K562 (cell line): ENCODE measurements at regions not wholly inside any gene's neighbourhood (a gene's known extent, or its start where the extent isn't known, plus 50 kb on each side); places are given as distances from the start of the nearest gene placed in this dataset.

Source experiments
- ATAC-seq: fragments of 200-7000 bp; cut with Tn5 transposase; 3 replicates; pipeline ENCODE4 v1.9.1; 2020; ENCODE audit warnings: moderate library complexity
- BruUV-seq: library from RNA; stranded (reverse); fragments of 400-500 nt; replicated peaks from 2 replicates; lab custom pipeline; 2021; lab: Mats Ljungman, UMichigan
- CTCF ChIA-PET: fragments of 300-600 bp; formaldehyde crosslinking; extraction: SDS; loops from one replicate; lab custom pipeline; 2021; ENCODE audit warnings: low intra/inter-chr PET ratio; lab: Yijun Ruan, JAX
- POLR2A ChIA-PET: fragments of 300-600, 350-650 bp; sonication (Branson Sonifier 250); formaldehyde crosslinking; extraction: SDS; loops from one replicate; lab custom pipeline; 2021; ENCODE audit warnings: antibody characterized with exemption, inconsistent platforms; lab: Yijun Ruan, JAX
- DNase-seq, 4 experiments: peaks; one replicate each; pipeline versions ENCODE4 v3.0.0 to v3.0.0-alpha.2; 2011 to 2018; ENCODE audit warnings: low spot score in 3 of 4, mixed read lengths in 3 of 4; ENCODE audit errors: extremely low read depth in 1 of 4
- FAIRE-seq: peaks from 2 replicates; lab custom pipeline; 2011; peaks lifted over from hg19 to GRCh38; lab: Jason Lieb, UNC
- H2AFZ ChIP-seq: 2 replicates; pipeline ENCODE4 v1.6.0; 2011; ENCODE audit warnings: low read depth, low read length, control low read depth, inconsistent platforms
- H3K27ac ChIP-seq: fragments of 200-600 bp; 3 replicates; pipeline ENCODE4 v1.8.0; 2011; ENCODE audit warnings: low read depth, mild to moderate bottlenecking, control low read depth, inconsistent platforms, low read length, moderate library complexity, mixed read lengths; ENCODE audit errors: extremely low read depth
- H3K27me3 ChIP-seq, 2 experiments: fragments of 300-600 bp in 1 of 2; 2 replicates in 1 of 2; 3 replicates in 1 of 2; pipeline versions ENCODE4 v1.6.0 to v1.8.0; 2011; ENCODE audit warnings: inconsistent platforms in 2 of 2, low read length in 2 of 2, mild to moderate bottlenecking in 1 of 2, mixed read lengths in 1 of 2, moderate library complexity in 1 of 2; ENCODE audit not compliant: control insufficient read depth in 2 of 2, insufficient read depth in 2 of 2
- H3K36me3 ChIP-seq: fragments of 300-600 bp; 3 replicates; pipeline ENCODE4 v1.8.0; 2011; ENCODE audit warnings: mild to moderate bottlenecking, low read length, inconsistent platforms; ENCODE audit not compliant: control insufficient read depth, insufficient read depth
- H3K4me1 ChIP-seq, 2 experiments: fragments of 200-600 bp in 1 of 2; replicated peaks in 1 of 2; 2 replicates in 1 of 2; 3 replicates in 1 of 2; pipeline versions ENCODE4 v1.5.1 to v1.8.0; 2011; ENCODE audit warnings: inconsistent platforms in 2 of 2, low read length in 2 of 2, mild to moderate bottlenecking in 1 of 2, mixed read lengths in 1 of 2, moderate library complexity in 1 of 2; ENCODE audit not compliant: control insufficient read depth in 2 of 2, insufficient read depth in 2 of 2
- H3K4me2 ChIP-seq: 2 replicates; pipeline ENCODE4 v1.6.1; 2011; ENCODE audit warnings: low read length, control low read depth, inconsistent platforms, mixed read lengths; ENCODE audit not compliant: insufficient read depth
- H3K4me3 ChIP-seq: fragments of 200-600 bp; sonication (generic), shearing (Covaris generic); 2 replicates; pipeline ENCODE4 v1.5.1; 2016; ENCODE audit warnings: control low read depth, inconsistent platforms
- H3K79me2 ChIP-seq: fragments of 200-600 bp; 3 replicates; pipeline ENCODE4 v1.8.0; 2011; ENCODE audit warnings: low read length, inconsistent platforms; ENCODE audit not compliant: control insufficient read depth, insufficient read depth
- H3K9ac ChIP-seq, 2 experiments: 2 replicates each; pipeline versions ENCODE4 v1.6.0 to v1.6.1; 2011; ENCODE audit warnings: low read depth in 2 of 2, low read length in 2 of 2, control low read depth in 1 of 2, inconsistent platforms in 1 of 2, mild to moderate bottlenecking in 1 of 2, mixed read lengths in 1 of 2; ENCODE audit not compliant: insufficient read depth in 1 of 2
- H3K9me1 ChIP-seq: one replicate; pipeline ENCODE4 v1.6.0; 2011; ENCODE audit warnings: inconsistent platforms, mild to moderate bottlenecking, low read length, moderate library complexity; ENCODE audit not compliant: control insufficient read depth, insufficient read depth
- H3K9me3 ChIP-seq: replicated peaks from 2 replicates; pipeline ENCODE4 v1.5.1; 2011; ENCODE audit warnings: low read depth, low read length, inconsistent platforms; ENCODE audit not compliant: control insufficient read depth, insufficient read depth
- H4K20me1 ChIP-seq: replicated peaks from 2 replicates; pipeline ENCODE4 v1.6.1; 2011; ENCODE audit warnings: low read length, inconsistent platforms, mixed read lengths; ENCODE audit not compliant: control insufficient read depth, insufficient read depth
- BCOR ChIP-seq: fragments of 450-650 bp; IDR thresholded peaks from 2 replicates; pipeline ENCODE4 v1.6.1; 2016
- GATAD2A ChIP-seq: fragments of 450-650 bp; IDR thresholded peaks from 2 replicates; pipeline ENCODE4 v1.6.1; 2017
- MAFG ChIP-seq: fragments of 450-650 bp; conservative IDR thresholded peaks from 2 replicates; pipeline ENCODE4 v1.6.1; 2016; ENCODE audit warnings: missing genetic modification characterization, missing compliant biosample characterization
- MTA2 ChIP-seq: fragments of 450-650 bp; IDR thresholded peaks from 2 replicates; pipeline ENCODE4 v1.6.1; 2016; ENCODE audit warnings: low read depth
- NCOA2 ChIP-seq, 2 experiments: fragments of 450-650 bp; IDR thresholded peaks; 2 replicates each; pipeline ENCODE4 v1.6.1; 2018; ENCODE audit warnings: mild to moderate bottlenecking in 2 of 2, moderate library complexity in 1 of 2; ENCODE audit not compliant: partially characterized antibody in 2 of 2
- in situ Hi-C: fragments of 300-500 bp; cut with MboI; formaldehyde crosslinking; loops from 4 replicates; pipeline ENCODE4 v1.15.0; 2018; ENCODE audit warnings: inconsistent platforms, mixed read lengths
- intact Hi-C: fragments of 100-400 bp; cut with micrococcal nuclease; formaldehyde crosslinking; loops from 2 replicates; pipeline ENCODE4 v1.14.2; 2022
- TF ChIP-seq, protein P1 (sequence below): fragments of 450-650 bp; IDR thresholded peaks from 2 replicates; pipeline ENCODE4 v1.7.0; 2016; ENCODE audit warnings: borderline replicate concordance
- TF ChIP-seq, protein P2 (sequence below): fragments of 450-650 bp; IDR thresholded peaks from 2 replicates; pipeline ENCODE4 v1.6.1; 2016; ENCODE audit warnings: missing biosample characterization, missing genetic modification characterization
- TF ChIP-seq, protein P3 (sequence below): fragments of 450-650 bp; IDR thresholded peaks from 2 replicates; pipeline ENCODE4 v1.6.1; 2017; ENCODE audit warnings: antibody characterized with exemption
- TF ChIP-seq, protein P4 (sequence below): fragments of 250-450 bp; sonication (Bioruptor Pico); IDR thresholded peaks from 2 replicates; pipeline ENCODE4 v1.4.0; 2020; ENCODE audit warnings: mild to moderate bottlenecking, moderate library complexity
- TF ChIP-seq, protein P5 (sequence below): fragments of 250-450 bp; sonication (Bioruptor Pico); IDR thresholded peaks from 2 replicates; pipeline ENCODE4 v1.9.0; 2021; ENCODE audit warnings: mild to moderate bottlenecking, inconsistent platforms

DNA sequence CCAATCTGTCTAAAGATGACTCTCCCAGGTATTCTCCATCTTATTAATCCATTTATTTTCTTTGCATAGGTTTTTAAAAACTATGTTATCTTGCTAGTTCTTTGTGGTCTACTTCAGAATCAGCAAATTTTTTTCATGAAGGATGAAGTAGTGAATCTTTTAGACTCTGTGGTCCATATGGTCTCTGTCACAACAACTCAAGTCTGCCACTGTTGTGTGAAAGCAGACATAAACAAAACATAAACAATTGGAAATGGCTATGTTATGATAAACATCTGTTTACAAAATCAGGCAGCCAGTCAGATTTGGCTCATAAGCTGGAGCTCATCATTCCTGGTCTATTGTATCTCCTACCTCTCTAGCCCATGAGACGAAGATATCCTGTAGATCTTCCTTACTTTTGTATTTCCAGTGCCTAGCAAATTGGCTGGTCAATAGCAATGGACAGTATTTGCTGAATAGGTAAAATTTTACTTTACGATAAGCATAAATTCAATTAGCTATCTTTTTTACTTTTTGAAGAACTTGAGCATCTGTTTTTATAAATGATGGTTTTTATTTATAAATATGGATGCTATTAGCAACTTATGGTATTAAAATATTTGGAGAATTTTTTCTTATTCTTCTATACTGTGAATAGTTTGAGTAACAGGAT is 104.6 kb upstream of the SGCE start (continued):
- TF ChIP-seq, protein P1, sequence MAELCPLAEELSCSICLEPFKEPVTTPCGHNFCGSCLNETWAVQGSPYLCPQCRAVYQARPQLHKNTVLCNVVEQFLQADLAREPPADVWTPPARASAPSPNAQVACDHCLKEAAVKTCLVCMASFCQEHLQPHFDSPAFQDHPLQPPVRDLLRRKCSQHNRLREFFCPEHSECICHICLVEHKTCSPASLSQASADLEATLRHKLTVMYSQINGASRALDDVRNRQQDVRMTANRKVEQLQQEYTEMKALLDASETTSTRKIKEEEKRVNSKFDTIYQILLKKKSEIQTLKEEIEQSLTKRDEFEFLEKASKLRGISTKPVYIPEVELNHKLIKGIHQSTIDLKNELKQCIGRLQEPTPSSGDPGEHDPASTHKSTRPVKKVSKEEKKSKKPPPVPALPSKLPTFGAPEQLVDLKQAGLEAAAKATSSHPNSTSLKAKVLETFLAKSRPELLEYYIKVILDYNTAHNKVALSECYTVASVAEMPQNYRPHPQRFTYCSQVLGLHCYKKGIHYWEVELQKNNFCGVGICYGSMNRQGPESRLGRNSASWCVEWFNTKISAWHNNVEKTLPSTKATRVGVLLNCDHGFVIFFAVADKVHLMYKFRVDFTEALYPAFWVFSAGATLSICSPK, result no peak
- TF ChIP-seq, protein P2, sequence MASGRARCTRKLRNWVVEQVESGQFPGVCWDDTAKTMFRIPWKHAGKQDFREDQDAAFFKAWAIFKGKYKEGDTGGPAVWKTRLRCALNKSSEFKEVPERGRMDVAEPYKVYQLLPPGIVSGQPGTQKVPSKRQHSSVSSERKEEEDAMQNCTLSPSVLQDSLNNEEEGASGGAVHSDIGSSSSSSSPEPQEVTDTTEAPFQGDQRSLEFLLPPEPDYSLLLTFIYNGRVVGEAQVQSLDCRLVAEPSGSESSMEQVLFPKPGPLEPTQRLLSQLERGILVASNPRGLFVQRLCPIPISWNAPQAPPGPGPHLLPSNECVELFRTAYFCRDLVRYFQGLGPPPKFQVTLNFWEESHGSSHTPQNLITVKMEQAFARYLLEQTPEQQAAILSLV (tag), result no peak
- TF ChIP-seq MAFG, result peak; percentile 60

DNA sequence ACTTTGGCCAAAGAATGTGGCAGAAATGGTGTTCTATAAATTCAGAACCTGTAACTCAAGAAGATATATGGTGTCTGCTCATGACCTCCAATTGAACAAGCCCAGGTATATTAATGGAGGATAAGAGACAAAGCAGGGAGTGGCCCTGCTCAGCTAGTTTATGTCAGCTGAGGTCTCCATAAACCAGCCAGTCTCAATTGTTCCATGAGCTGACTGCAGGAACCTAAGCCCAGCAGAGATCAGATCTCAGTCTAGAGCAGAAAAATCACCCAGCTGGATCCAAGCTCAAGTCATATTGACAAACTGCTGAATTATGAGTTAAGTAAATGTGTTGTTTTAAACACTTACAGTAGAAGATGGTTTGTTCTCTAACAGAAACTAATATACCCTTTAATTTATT is 105.5 kb upstream of the SGCE start:
- H3K4me1 ChIP-seq, result no peaks in the 10 kb centered on the region
- no peak overlapping the region for H3K4me3 ChIP-seq
- ATAC-seq (no peak), DNase-seq (no peak), FAIRE-seq (no peak)
- intact Hi-C loops, result loop anchor here (10.0 kb wide), 1 partner anchor 57 kb away; no protein-coding TSS in a partner anchor
- H3K9me1 ChIP-seq, result no peaks in the 10 kb centered on the region
- no peak overlapping the region for H2AFZ ChIP-seq
- ChIA-PET CTCF (no interaction called here), POLR2A (no interaction called here)
- no peaks in the 10 kb centered on the region for H3K9me3 ChIP-seq
- H3K4me2 ChIP-seq, result no peak overlapping the region
- no peaks in the 10 kb centered on the region for H4K20me1 ChIP-seq
- H3K79me2 ChIP-seq, result no peaks in the 10 kb centered on the region
- BruUV-seq, result no TSS peak
- in situ Hi-C loops, result no loop called here
- no peak overlapping the region for H3K27ac ChIP-seq
- no peaks in the 10 kb centered on the region for H3K36me3 ChIP-seq
- H3K9ac ChIP-seq, result no peak overlapping the region
- H3K27me3 ChIP-seq, result no peaks in the 10 kb centered on the region
- TF ChIP-seq MTA2 (no peak), BCOR (no peak), NCOA2 (IDR thresholded peaks at IDR 0.05; ENCODE audit: partially characterized antibody in 2 of 2) (no peak), GATAD2A (no peak)
- TF ChIP-seq, protein P3, sequence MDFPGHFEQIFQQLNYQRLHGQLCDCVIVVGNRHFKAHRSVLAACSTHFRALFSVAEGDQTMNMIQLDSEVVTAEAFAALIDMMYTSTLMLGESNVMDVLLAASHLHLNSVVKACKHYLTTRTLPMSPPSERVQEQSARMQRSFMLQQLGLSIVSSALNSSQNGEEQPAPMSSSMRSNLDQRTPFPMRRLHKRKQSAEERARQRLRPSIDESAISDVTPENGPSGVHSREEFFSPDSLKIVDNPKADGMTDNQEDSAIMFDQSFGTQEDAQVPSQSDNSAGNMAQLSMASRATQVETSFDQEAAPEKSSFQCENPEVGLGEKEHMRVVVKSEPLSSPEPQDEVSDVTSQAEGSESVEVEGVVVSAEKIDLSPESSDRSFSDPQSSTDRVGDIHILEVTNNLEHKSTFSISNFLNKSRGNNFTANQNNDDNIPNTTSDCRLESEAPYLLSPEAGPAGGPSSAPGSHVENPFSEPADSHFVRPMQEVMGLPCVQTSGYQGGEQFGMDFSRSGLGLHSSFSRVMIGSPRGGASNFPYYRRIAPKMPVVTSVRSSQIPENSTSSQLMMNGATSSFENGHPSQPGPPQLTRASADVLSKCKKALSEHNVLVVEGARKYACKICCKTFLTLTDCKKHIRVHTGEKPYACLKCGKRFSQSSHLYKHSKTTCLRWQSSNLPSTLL, result no peak
- TF ChIP-seq, protein P4, sequence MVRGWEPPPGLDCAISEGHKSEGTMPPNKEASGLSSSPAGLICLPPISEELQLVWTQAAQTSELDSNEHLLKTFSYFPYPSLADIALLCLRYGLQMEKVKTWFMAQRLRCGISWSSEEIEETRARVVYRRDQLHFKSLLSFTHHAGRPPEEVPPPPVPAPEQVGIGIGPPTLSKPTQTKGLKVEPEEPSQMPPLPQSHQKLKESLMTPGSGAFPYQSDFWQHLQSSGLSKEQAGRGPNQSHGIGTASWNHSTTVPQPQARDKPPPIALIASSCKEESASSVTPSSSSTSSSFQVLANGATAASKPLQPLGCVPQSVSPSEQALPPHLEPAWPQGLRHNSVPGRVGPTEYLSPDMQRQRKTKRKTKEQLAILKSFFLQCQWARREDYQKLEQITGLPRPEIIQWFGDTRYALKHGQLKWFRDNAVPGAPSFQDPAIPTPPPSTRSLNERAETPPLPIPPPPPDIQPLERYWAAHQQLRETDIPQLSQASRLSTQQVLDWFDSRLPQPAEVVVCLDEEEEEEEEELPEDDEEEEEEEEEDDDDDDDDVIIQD (CRISPR knock-in tag), result no peak
- TF ChIP-seq, protein P5, sequence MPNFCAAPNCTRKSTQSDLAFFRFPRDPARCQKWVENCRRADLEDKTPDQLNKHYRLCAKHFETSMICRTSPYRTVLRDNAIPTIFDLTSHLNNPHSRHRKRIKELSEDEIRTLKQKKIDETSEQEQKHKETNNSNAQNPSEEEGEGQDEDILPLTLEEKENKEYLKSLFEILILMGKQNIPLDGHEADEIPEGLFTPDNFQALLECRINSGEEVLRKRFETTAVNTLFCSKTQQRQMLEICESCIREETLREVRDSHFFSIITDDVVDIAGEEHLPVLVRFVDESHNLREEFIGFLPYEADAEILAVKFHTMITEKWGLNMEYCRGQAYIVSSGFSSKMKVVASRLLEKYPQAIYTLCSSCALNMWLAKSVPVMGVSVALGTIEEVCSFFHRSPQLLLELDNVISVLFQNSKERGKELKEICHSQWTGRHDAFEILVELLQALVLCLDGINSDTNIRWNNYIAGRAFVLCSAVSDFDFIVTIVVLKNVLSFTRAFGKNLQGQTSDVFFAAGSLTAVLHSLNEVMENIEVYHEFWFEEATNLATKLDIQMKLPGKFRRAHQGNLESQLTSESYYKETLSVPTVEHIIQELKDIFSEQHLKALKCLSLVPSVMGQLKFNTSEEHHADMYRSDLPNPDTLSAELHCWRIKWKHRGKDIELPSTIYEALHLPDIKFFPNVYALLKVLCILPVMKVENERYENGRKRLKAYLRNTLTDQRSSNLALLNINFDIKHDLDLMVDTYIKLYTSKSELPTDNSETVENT, result no peak
